Neuronal stem cell (in vitro differentiated cells): ENCODE measurements at regions not wholly inside any gene's neighbourhood (a gene's known extent, or its start where the extent isn't known, plus 50 kb on each side); places are given as distances from the start of the nearest gene placed in this dataset.
A peak's percentile ranks its signal among the peaks of the same experiment; 100 is the strongest.

Source experiments
- DNase-seq: peaks from one replicate; pipeline ENCODE4 v3.0.0-alpha.2; 2013; ENCODE audit warnings: low spot score
- H2AFZ ChIP-seq: one replicate; pipeline ENCODE4 v1.6.1; 2013; ENCODE audit warnings: mild to moderate bottlenecking, low read length, inconsistent platforms
- H2AK5ac ChIP-seq: 2 replicates; pipeline ENCODE4 v1.6.1; 2013; ENCODE audit warnings: low read depth, mild to moderate bottlenecking, inconsistent platforms, low read length, moderate library complexity, mixed read lengths
- H2BK120ac ChIP-seq: 2 replicates; pipeline ENCODE4 v1.6.1; 2013; ENCODE audit warnings: low read depth, mild to moderate bottlenecking, inconsistent platforms, low read length, moderate library complexity, mixed read lengths
- H2BK12ac ChIP-seq: one replicate; pipeline ENCODE4 v1.6.1; 2013; ENCODE audit warnings: low read length, inconsistent platforms
- H2BK15ac ChIP-seq: 2 replicates; pipeline ENCODE4 v1.6.1; 2013; ENCODE audit warnings: mild to moderate bottlenecking, low read length, inconsistent platforms, mixed read lengths
- H2BK5ac ChIP-seq: one replicate; pipeline ENCODE4 v1.6.1; 2013; ENCODE audit warnings: inconsistent platforms, mild to moderate bottlenecking, low read length, moderate library complexity
- H3K14ac ChIP-seq: one replicate; pipeline ENCODE4 v1.6.1; 2013; ENCODE audit warnings: low read length, inconsistent platforms
- H3K18ac ChIP-seq: 2 replicates; pipeline ENCODE4 v1.6.1; 2013; ENCODE audit warnings: low read length, inconsistent platforms
- H3K23ac ChIP-seq: 2 replicates; pipeline ENCODE4 v1.6.1; 2013; ENCODE audit warnings: low read depth, mild to moderate bottlenecking, mixed read lengths, low read length, inconsistent platforms; ENCODE audit not compliant: poor library complexity
- H3K27ac ChIP-seq: replicated peaks from 3 replicates; pipeline ENCODE4 v1.5.1; 2013; ENCODE audit warnings: low read length, inconsistent platforms
- H3K27me3 ChIP-seq, 3 experiments: 2 replicates each; pipeline ENCODE4 v1.6.1; 2013; ENCODE audit warnings: low read length in 3 of 3, mild to moderate bottlenecking in 2 of 3, inconsistent platforms in 1 of 3, low read depth in 1 of 3, mixed read lengths in 1 of 3, moderate library complexity in 1 of 3; ENCODE audit not compliant: control insufficient read depth in 3 of 3, insufficient read depth in 3 of 3
- H3K36me3 ChIP-seq, 2 donors: replicated peaks in 1 of 2; 2 replicates each; pipeline ENCODE4 v1.6.1; 2013; ENCODE audit warnings: low read length in 2 of 2; ENCODE audit not compliant: control insufficient read depth in 2 of 2, insufficient read depth in 2 of 2
- H3K4ac ChIP-seq: 2 replicates; pipeline ENCODE4 v1.6.1; 2013; ENCODE audit warnings: inconsistent platforms, mild to moderate bottlenecking, low read length, moderate library complexity
- H3K4me1 ChIP-seq, 2 donors: 1 replicate in 1 of 2; 2 replicates in 1 of 2; pipeline ENCODE4 v1.6.1; 2013; ENCODE audit warnings: low read length in 2 of 2, low read depth in 1 of 2; ENCODE audit not compliant: control insufficient read depth in 2 of 2, insufficient read depth in 1 of 2
- H3K4me2 ChIP-seq: one replicate; pipeline ENCODE4 v1.6.1; 2013; ENCODE audit warnings: mild to moderate bottlenecking, low read length, inconsistent platforms; ENCODE audit not compliant: insufficient read depth, poor library complexity, severe bottlenecking
- H3K4me3 ChIP-seq, 2 donors: 2 replicates each; pipeline ENCODE4 v1.5.1; 2013; ENCODE audit warnings: low read length in 2 of 2, mild to moderate bottlenecking in 2 of 2, inconsistent platforms in 1 of 2, moderate library complexity in 1 of 2
- H3K79me1 ChIP-seq: one replicate; pipeline ENCODE4 v1.6.1; 2013; ENCODE audit warnings: low read depth, mild to moderate bottlenecking, inconsistent platforms, low read length, moderate library complexity
- H3K9ac ChIP-seq: one replicate; pipeline ENCODE4 v1.6.1; 2013; ENCODE audit warnings: mild to moderate bottlenecking, low read depth, low read length, inconsistent platforms; ENCODE audit not compliant: poor library complexity
- H3K9me3 ChIP-seq, 2 donors: replicated peaks in 1 of 2; 2 replicates each; pipeline versions ENCODE3 to v1.6.1; 2013; ENCODE audit warnings: low read length in 2 of 2, mild to moderate bottlenecking in 2 of 2, inconsistent platforms in 1 of 2, low read depth in 1 of 2, mixed read lengths in 1 of 2, moderate library complexity in 1 of 2; ENCODE audit not compliant: control insufficient read depth in 2 of 2, insufficient read depth in 1 of 2
- H4K8ac ChIP-seq: one replicate; pipeline ENCODE4 v1.6.1; 2013; ENCODE audit warnings: low read depth, mild to moderate bottlenecking, inconsistent platforms, low read length, moderate library complexity
- H4K91ac ChIP-seq: one replicate; pipeline ENCODE4 v1.6.1; 2013; ENCODE audit warnings: low read length, low read depth, mild to moderate bottlenecking, inconsistent platforms; ENCODE audit not compliant: poor library complexity
- WGBS, 2 donors: extraction: QIAGEN DNeasy Blood & Tissue Kit; methylation state at CpG; one replicate each; pipeline ENCODE4 v1.1.7; 2013; ENCODE audit warnings: missing lambda C conversion rate in 2 of 2, mixed read lengths in 1 of 2; ENCODE audit not compliant: insufficient read length in 2 of 2, insufficient replicate concordance in 1 of 2; ENCODE audit errors: extremely low coverage in 2 of 2; 5-methylcytosine and 5-hydroxymethylcytosine counted together

DNA sequence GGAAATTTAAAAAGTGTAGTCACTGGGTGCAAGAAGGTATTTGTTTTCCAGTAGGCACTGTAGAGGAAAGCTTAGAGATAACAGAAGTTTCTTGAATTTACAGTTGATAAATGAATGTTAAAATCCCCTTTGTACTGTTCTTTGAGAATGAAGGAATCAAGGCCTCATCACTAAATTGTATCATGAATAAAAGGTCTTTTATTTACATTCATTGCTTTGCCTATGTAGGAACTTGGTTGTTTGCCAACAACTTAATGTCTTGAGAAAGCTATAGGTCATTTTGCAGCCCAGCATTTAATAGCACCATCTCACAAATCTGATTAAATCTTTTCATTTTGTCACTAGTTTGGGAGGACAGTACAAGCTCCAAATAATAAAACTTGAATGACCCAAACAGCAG lies 213.9 kb upstream of the ITGA4 start:
- no peaks in the 10 kb centered on the region for H3K4me1 ChIP-seq
- no peak overlapping the region for H2AK5ac ChIP-seq
- H2AFZ ChIP-seq: no peak overlapping the region
- no peak overlapping the region for H2BK5ac ChIP-seq
- no peak overlapping the region for H3K4ac ChIP-seq
- no peak overlapping the region for H3K9ac ChIP-seq
- no peak overlapping the region for H2BK120ac ChIP-seq
- no peak overlapping the region for H2BK15ac ChIP-seq
- H3K36me3 ChIP-seq: no peaks in the 10 kb centered on the region
- no peak overlapping the region for H3K27ac ChIP-seq
- H3K4me2 ChIP-seq: no peak overlapping the region
- no peak overlapping the region for H2BK12ac ChIP-seq
- DNase-seq: no peak
- no peaks in the 10 kb centered on the region for H3K9me3 ChIP-seq
- no peak overlapping the region for H4K8ac ChIP-seq
- H4K91ac ChIP-seq: no peak overlapping the region
- no peak overlapping the region for H3K14ac ChIP-seq
- H3K18ac ChIP-seq: no peak overlapping the region
- H3K79me1 ChIP-seq: no peaks in the 10 kb centered on the region
- no peak overlapping the region for H3K23ac ChIP-seq
- no peaks in the 10 kb centered on the region for H3K27me3 ChIP-seq
- no peak overlapping the region for H3K4me3 ChIP-seq

DNA sequence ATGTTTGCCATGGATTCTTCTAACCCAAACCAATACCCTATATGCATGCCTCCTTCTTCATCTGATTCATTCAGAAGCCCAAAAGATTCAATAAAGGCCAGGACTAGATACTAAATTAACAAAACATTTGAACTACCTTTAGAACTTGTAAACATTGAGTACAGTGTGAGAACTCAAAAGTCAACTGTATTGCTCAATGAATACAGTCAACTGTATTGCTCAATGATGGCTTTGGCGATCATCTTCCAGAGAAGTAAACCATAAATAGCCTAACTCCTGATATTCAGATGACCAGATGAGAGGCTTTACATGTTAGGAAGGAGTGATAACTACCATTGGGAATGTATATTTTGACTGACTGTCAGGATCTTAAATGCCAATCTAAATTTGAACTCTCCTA lies 206.5 kb upstream of the ITGA4 start:
- no peak overlapping the region for H3K14ac ChIP-seq
- H2BK120ac ChIP-seq: no peak overlapping the region
- no peaks in the 10 kb centered on the region for H3K36me3 ChIP-seq
- H3K9ac ChIP-seq: no peak overlapping the region
- H2BK12ac ChIP-seq: no peak overlapping the region
- H3K18ac ChIP-seq: no peak overlapping the region
- no peak for DNase-seq
- no peak overlapping the region for H4K8ac ChIP-seq
- no CpG with 5 or more reads among the region's 1 CpG for WGBS, 2 donors
- H3K27ac ChIP-seq: no peak overlapping the region
- H4K91ac ChIP-seq: no peak overlapping the region
- no peaks in the 10 kb centered on the region for H3K9me3 ChIP-seq
- H2AFZ ChIP-seq: no peak overlapping the region
- no peak overlapping the region for H3K4me2 ChIP-seq
- H3K4me3 ChIP-seq: no peak overlapping the region
- no peak overlapping the region for H3K4ac ChIP-seq
- H3K27me3 ChIP-seq: no peaks in the 10 kb centered on the region
- H2BK5ac ChIP-seq: no peak overlapping the region
- H3K79me1 ChIP-seq: no peaks in the 10 kb centered on the region
- H2BK15ac ChIP-seq: no peak overlapping the region
- H2AK5ac ChIP-seq: no peak overlapping the region
- no peak overlapping the region for H3K23ac ChIP-seq
- H3K4me1 ChIP-seq: no peaks in the 10 kb centered on the region

DNA sequence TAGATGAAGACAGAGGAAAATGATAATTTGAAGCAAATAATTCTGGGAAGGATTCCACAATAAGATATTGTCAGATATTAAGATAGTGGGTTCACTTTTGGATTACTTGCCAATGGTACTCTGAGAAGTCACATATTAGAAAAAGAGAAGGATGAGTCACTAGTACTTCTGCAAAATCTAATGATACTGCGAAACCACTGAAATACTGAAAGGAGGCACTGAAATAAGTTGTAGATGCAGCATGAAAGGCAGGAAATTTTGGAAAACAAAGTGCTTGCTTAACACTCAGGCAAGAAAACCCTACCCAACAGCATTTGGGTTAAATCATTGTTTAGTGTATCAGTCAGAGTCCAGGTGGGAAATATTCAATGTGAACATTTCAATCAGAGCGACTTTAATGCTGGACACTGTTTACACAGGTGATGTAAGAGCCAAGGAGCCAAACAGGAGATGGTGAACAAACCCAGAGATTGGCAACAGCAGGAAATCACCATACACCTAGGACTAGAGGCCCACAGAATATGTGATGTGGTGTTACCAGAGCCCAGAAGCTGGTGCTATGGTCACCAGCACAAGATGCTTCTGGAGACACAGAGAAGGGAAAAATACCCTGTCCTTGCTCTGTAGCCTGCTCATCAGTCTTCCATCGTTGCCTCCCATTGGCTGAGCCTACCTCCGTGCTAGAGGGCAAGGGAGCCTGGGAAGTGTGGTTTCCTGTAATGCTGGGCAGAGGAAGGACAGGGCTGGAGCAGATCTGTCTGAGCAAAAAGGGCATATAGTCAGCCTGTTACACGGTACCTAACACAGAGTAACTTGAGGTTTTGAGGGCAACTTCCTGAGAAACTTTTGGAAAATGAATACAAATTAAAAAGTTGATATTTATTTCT lies 204.7 kb upstream of the ITGA4 start:
- no peak for DNase-seq
- no CpG with 5 or more reads among the region's 5 CpGs for WGBS, 2 donors
- no peak overlapping the region for H4K91ac ChIP-seq
- no peak overlapping the region for H3K14ac ChIP-seq
- H3K27ac ChIP-seq: no peak overlapping the region
- no peak overlapping the region for H2BK120ac ChIP-seq
- no peak overlapping the region for H2BK5ac ChIP-seq
- H2AK5ac ChIP-seq: no peak overlapping the region
- no peaks in the 10 kb centered on the region for H3K36me3 ChIP-seq
- H3K27me3 ChIP-seq: no peaks in the 10 kb centered on the region
- H3K4me3 ChIP-seq: no peak overlapping the region
- no peak overlapping the region for H3K23ac ChIP-seq
- H3K4ac ChIP-seq: no peak overlapping the region
- H2BK12ac ChIP-seq: no peak overlapping the region
- H3K79me1 ChIP-seq: no peaks in the 10 kb centered on the region
- no peaks in the 10 kb centered on the region for H3K9me3 ChIP-seq
- H3K4me2 ChIP-seq: no peak overlapping the region
- H4K8ac ChIP-seq: no peak overlapping the region
- H2BK15ac ChIP-seq: no peak overlapping the region
- no peaks in the 10 kb centered on the region for H3K4me1 ChIP-seq
- no peak overlapping the region for H3K18ac ChIP-seq
- peak overlapping the region; percentile 1 for H2AFZ ChIP-seq
- H3K9ac ChIP-seq: no peak overlapping the region

- Histone ChIP-seq H4K91ac (no peak overlapping the region), H3K79me1 (no peaks in the 10 kb centered on the region), H2BK120ac (no peak overlapping the region), H2BK12ac (no peak overlapping the region), H2BK5ac (no peak overlapping the region), H3K4me1 (no peaks in the 10 kb centered on the region), H3K36me3 (no peaks in the 10 kb centered on the region), H3K27ac (no peak overlapping the region), H3K27me3 (no peaks in the 10 kb centered on the region), H3K4ac (no peak overlapping the region), H2BK15ac (no peak overlapping the region), H3K14ac (no peak overlapping the region), H3K9me3 (no peaks in the 10 kb centered on the region), H3K23ac (no peak overlapping the region), H2AFZ (no peak overlapping the region), H2AK5ac (no peak overlapping the region), H3K4me2 (no peak overlapping the region), H3K4me3 (no peak overlapping the region), H3K18ac (no peak overlapping the region), H4K8ac (no peak overlapping the region), H3K9ac (no peak overlapping the region)
- WGBS, 2 donors: no CpG with 5 or more reads among the region's 3 CpGs
- no peak for DNase-seq
Measured at GRCh38 chr2:181253438-181253837, 203.7 kb upstream of the ITGA4 start.
